WTC11 (cell line): ENCODE measurements at regions not wholly inside any gene's neighbourhood (a gene's known extent, or its start where the extent isn't known, plus 50 kb on each side); places are given as distances from the start of the nearest gene placed in this dataset.
"Not testable (repeated sequence)": the region's sequence is repeated elsewhere in the genome, so short reads cannot be mapped to it uniquely, and the experiment has no call there.

Experiments
- ATAC-seq: fragments of 200-7000 bp; cut with Tn5 transposase; 2 replicates; pipeline ENCODE4 v1.10.0; 2021; ENCODE audit warnings: mild to moderate bottlenecking, moderate library complexity
- CTCF ChIA-PET: fragments of 300-600 bp; sonication (Branson Sonifier 250); formaldehyde crosslinking; loops from one replicate; lab custom pipeline; 2021; ENCODE audit warnings: antibody characterized with exemption; lab: Charles Lee
- POLR2A ChIA-PET: fragments of 350-600 bp; sonication (Branson Sonifier 250); formaldehyde crosslinking; loops from one replicate; lab custom pipeline; 2021; ENCODE audit warnings: antibody characterized with exemption; lab: Charles Lee
- DNase-seq: peaks from one replicate; pipeline ENCODE4 v3.0.0; 2021; ENCODE audit warnings: low spot score
- H3K27ac Mint-ChIP-seq: 2 replicates; pipeline ENCODE4 v1.8.0; 2021; ENCODE audit warnings: mixed read lengths
- H3K27me3 Mint-ChIP-seq: 2 replicates; pipeline ENCODE4 v1.8.0; 2021; ENCODE audit warnings: low read depth, mild to moderate bottlenecking, moderate library complexity, mixed read lengths
- H3K36me3 Mint-ChIP-seq: 2 replicates; pipeline ENCODE4 v1.8.0; 2021; ENCODE audit warnings: mixed read lengths
- H3K4me1 Mint-ChIP-seq: 2 replicates; pipeline ENCODE4 v1.8.0; 2022; ENCODE audit warnings: mixed read lengths
- H3K4me3 Mint-ChIP-seq: 2 replicates; pipeline ENCODE4 v1.8.0; 2021; ENCODE audit warnings: mild to moderate bottlenecking, moderate library complexity, mixed read lengths
- H3K9me3 Mint-ChIP-seq: 2 replicates; pipeline ENCODE4 v1.8.0; 2021; ENCODE audit warnings: mixed read lengths
- ATF1 ChIP-seq: sonication (generic); formaldehyde crosslinking; IDR thresholded peaks from 2 replicates; pipeline ENCODE4 v1.8.1; 2023; ENCODE audit warnings: mild to moderate bottlenecking, moderate library complexity, missing genetic modification reagents
- ESRRA ChIP-seq: sonication (generic); formaldehyde crosslinking; IDR thresholded peaks from 2 replicates; pipeline ENCODE4 v1.8.1; 2022; ENCODE audit warnings: mild to moderate bottlenecking, missing genetic modification reagents, borderline replicate concordance
- NFATC4 ChIP-seq: fragments of 250-450 bp; sonication (Bioruptor Pico); IDR thresholded peaks from 2 replicates; pipeline ENCODE4 v1.9.0; 2021; ENCODE audit warnings: mild to moderate bottlenecking
- SOX15 ChIP-seq: fragments of 250-450 bp; sonication (Bioruptor Pico); IDR thresholded peaks from 2 replicates; pipeline ENCODE4 v1.9.0; 2021; ENCODE audit warnings: mild to moderate bottlenecking
- ZBTB21 ChIP-seq: sonication (generic); formaldehyde crosslinking; IDR thresholded peaks from 2 replicates; pipeline ENCODE4 v1.8.1; 2023; ENCODE audit warnings: mild to moderate bottlenecking, missing genetic modification reagents, borderline replicate concordance
- TF ChIP-seq, protein P1 (sequence below): sonication (generic); formaldehyde crosslinking; IDR thresholded peaks from 2 replicates; pipeline ENCODE4 v1.8.1; 2022; ENCODE audit warnings: low read depth, missing genetic modification reagents, borderline replicate concordance
- TF ChIP-seq, protein P2 (sequence below): fragments of 250-450 bp; sonication (Bioruptor Pico); IDR thresholded peaks from 2 replicates; pipeline ENCODE4 v1.9.0; 2021; ENCODE audit warnings: mild to moderate bottlenecking

DNA sequence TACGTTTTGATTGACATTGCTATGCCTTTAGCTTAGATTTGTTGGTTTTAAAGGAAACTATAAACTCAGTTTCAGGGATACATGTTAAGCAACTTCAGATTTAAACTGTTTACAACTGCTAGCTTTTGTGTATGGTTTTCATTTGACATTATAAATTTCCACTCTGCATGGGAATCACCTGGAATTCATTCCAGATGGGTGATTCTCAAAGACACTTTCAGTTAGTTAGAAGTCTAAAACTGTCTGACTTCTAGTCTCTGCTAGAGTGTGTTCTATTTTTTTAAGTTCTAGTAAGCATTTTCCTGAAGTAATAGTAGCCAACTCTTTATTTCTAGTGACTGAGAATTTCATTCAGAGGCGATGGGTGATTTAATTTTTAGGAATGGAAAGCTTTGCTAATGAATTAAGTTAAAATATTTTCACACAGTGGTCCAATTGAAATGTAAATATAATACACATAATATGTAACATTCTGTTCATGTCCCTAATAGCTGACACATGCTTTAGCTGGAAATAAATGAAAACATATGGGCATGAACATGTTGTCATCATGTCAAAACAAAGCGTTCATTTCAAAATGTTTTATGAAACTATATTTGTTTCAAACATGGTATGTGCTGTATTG, 58.3 kb upstream of the CSNK1A1L start:
- peaks cover 26% of the 10 kb centered on the region for H3K9me3 Mint-ChIP-seq
- peaks cover 8% of the 10 kb centered on the region; the same call in 1 of the 2 replicates for H3K4me1 Mint-ChIP-seq
- ChIA-PET POLR2A (no interaction called here), CTCF (no interaction called here)
- TF ChIP-seq NFATC4 (CRISPR knock-in tag): no peak
- no peak for TF ChIP-seq ESRRA (CRISPR knock-in tag)
- no peak for TF ChIP-seq ATF1 (CRISPR knock-in tag)
- no peak for TF ChIP-seq ZBTB21 (CRISPR knock-in tag)
- TF ChIP-seq SOX15 (CRISPR knock-in tag): no peak
- DNase-seq (no peak), ATAC-seq (no peak)
- no peak overlapping the region for H3K27ac Mint-ChIP-seq
- H3K36me3 Mint-ChIP-seq: peaks cover 24% of the 10 kb centered on the region
- no peaks in the 10 kb centered on the region; the same call in 1 of the 2 replicates for H3K27me3 Mint-ChIP-seq
- H3K4me3 Mint-ChIP-seq: no peak overlapping the region

DNA sequence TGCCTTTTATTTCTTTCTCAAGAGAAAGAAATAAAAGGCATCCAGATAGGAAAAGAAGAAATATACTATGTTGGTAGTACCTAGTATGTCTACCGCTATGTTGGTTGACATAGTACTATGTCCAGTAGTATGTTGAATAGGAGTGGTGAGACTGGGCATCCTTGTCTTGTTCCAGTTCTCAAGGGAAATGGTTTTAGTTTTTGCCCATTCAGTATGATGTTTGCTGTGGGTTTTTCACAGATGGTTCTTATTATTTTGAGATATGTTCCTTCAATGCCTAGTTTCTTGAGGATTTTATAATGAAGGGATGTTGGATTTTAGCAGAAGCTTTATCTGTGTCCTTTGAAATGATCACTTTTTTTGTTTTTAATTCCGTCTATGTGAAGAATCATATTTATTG, 53.0 kb upstream of the CSNK1A1L start:
- H3K9me3 Mint-ChIP-seq: peaks cover 41% of the 10 kb centered on the region
- ChIA-PET CTCF (no interaction called here), POLR2A (no interaction called here)
- no peak for ATAC-seq
- no peak overlapping the region for H3K4me3 Mint-ChIP-seq
- H3K27ac Mint-ChIP-seq: no peak overlapping the region
- no peaks in the 10 kb centered on the region; the same call in 1 of the 2 replicates for H3K27me3 Mint-ChIP-seq
- H3K36me3 Mint-ChIP-seq: peaks cover 28% of the 10 kb centered on the region
- no peak for DNase-seq
- H3K4me1 Mint-ChIP-seq: peaks cover 14% of the 10 kb centered on the region
- TF ChIP-seq, protein P1, sequence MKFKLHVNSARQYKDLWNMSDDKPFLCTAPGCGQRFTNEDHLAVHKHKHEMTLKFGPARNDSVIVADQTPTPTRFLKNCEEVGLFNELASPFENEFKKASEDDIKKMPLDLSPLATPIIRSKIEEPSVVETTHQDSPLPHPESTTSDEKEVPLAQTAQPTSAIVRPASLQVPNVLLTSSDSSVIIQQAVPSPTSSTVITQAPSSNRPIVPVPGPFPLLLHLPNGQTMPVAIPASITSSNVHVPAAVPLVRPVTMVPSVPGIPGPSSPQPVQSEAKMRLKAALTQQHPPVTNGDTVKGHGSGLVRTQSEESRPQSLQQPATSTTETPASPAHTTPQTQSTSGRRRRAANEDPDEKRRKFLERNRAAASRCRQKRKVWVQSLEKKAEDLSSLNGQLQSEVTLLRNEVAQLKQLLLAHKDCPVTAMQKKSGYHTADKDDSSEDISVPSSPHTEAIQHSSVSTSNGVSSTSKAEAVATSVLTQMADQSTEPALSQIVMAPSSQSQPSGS: no peak
- TF ChIP-seq, protein P2, sequence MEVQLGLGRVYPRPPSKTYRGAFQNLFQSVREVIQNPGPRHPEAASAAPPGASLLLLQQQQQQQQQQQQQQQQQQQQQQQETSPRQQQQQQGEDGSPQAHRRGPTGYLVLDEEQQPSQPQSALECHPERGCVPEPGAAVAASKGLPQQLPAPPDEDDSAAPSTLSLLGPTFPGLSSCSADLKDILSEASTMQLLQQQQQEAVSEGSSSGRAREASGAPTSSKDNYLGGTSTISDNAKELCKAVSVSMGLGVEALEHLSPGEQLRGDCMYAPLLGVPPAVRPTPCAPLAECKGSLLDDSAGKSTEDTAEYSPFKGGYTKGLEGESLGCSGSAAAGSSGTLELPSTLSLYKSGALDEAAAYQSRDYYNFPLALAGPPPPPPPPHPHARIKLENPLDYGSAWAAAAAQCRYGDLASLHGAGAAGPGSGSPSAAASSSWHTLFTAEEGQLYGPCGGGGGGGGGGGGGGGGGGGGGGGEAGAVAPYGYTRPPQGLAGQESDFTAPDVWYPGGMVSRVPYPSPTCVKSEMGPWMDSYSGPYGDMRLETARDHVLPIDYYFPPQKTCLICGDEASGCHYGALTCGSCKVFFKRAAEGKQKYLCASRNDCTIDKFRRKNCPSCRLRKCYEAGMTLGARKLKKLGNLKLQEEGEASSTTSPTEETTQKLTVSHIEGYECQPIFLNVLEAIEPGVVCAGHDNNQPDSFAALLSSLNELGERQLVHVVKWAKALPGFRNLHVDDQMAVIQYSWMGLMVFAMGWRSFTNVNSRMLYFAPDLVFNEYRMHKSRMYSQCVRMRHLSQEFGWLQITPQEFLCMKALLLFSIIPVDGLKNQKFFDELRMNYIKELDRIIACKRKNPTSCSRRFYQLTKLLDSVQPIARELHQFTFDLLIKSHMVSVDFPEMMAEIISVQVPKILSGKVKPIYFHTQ (CRISPR knock-in tag): no peak

DNA sequence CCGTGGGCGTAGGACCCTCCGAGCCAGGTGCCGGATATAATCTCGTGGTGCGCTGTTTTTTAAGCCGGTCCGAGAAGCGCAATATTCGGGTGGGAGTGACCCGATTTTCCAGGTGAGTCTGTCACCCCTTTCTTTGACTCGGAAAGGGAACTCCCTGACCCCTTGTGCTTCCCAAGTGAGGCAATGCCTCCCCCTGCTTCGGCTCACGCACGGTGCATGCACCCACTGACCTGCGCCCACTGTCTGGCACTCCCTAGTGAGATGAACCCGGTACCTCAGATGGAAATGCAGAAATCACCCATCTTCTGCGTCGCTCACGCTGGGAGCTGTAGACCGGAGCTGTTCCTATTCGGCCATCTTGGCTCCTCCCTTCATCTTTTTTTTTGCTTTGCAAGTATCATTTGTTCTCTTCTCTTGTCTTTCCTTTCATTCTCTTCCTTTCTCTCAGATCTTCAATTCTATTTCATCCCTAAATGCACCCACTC, 50.2 kb upstream of the CSNK1A1L start:
- Mint-ChIP-seq H3K27ac (peak overlapping the region; percentile 59), H3K36me3 (peaks cover 25% of the 10 kb centered on the region), H3K4me3 (peak overlapping the region; percentile 66), H3K9me3 (peaks cover 40% of the 10 kb centered on the region)
- DNase-seq, ATAC-seq, POLR2A ChIA-PET, CTCF ChIA-PET, H3K27me3 Mint-ChIP-seq, H3K4me1 Mint-ChIP-seq: not testable (repeated sequence)
